ENCODE measurements at regions not wholly inside any gene's neighbourhood (a gene's known extent, or its start where the extent isn't known, plus 50 kb on each side); places are given as distances from the start of the nearest gene placed in this dataset.

GRCh38 chr1:38263438-38263837 is 216.8 kb upstream of the POU3F1 start:
- no peak overlapping the region for H3K4me3 ChIP-seq (replicated peaks; ENCODE audit: insufficient read depth, low read length)
- TF ChIP-seq GABPA (IDR thresholded peaks at IDR 0.05; ENCODE audit: low read depth) (no peak), SPI1 (IDR thresholded peaks at IDR 0.05; ENCODE audit: borderline replicate concordance, low read depth) (no peak), REST (IDR thresholded peaks at IDR 0.05; ENCODE audit: insufficient replicate concordance, low read depth) (no peak), POLR2AphosphoS5 (IDR thresholded peaks at IDR 0.05; ENCODE audit: low read depth) (no peak), CTCF (IDR thresholded peaks at IDR 0.05; ENCODE audit: insufficient read depth, low read length) (no peak)
- no peak overlapping the region for H3K27ac ChIP-seq (replicated peaks)
- no peak for DNase-seq (ENCODE audit: low read depth in 1 of 2, low spot score in 1 of 2)
- no peaks in the 10 kb centered on the region for H3K27me3 ChIP-seq (ENCODE audit: insufficient read depth, poor library complexity, severe bottlenecking)

- Histone ChIP-seq H3K27me3 (ENCODE audit: insufficient read depth, poor library complexity, severe bottlenecking) (no peaks in the 10 kb centered on the region), H3K27ac (replicated peaks) (no peak overlapping the region), H3K4me3 (replicated peaks; ENCODE audit: insufficient read depth, low read length) (no peak overlapping the region)
- TF ChIP-seq GABPA (IDR thresholded peaks at IDR 0.05; ENCODE audit: low read depth), result no peak
- no peak for TF ChIP-seq SPI1 (IDR thresholded peaks at IDR 0.05; ENCODE audit: borderline replicate concordance, low read depth)
- TF ChIP-seq POLR2AphosphoS5 (IDR thresholded peaks at IDR 0.05; ENCODE audit: low read depth), result no peak
- no peak for DNase-seq (ENCODE audit: low read depth in 1 of 2, low spot score in 1 of 2)
These were observed 215.0 kb upstream of the POU3F1 start for GRCh38 chr1:38261574-38261973.

DNA sequence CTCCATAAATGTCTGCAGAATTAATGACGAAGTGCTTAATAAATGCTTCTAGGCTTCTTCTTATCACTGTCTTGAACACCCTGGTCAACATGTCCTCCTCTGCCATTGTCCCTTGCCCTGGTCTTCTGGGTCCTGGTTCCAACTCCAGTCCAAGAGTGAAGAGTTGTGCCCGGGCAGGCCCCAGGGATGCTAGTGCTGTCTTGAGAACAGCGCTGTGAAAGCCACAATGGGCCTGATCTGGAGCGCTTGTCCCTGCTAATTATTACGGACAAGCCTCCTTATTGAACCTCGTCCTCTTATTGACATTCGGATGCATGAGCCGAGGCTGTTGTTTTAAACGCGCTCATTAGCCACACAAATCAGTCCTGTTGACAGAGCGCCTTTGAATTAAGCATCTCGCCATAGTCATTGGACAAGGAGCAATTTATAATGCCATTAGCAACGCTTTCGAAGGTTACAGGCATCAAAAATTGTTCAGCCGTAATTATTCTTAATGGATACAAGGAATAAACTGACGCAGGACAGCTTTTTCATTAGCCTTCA is 211.6 kb upstream of the POU3F1 start:
- no peak for TF ChIP-seq POLR2AphosphoS5 (IDR thresholded peaks at IDR 0.05; ENCODE audit: low read depth)
- no peaks in the 10 kb centered on the region for H3K27me3 ChIP-seq (ENCODE audit: insufficient read depth, poor library complexity, severe bottlenecking)
- DNase-seq (ENCODE audit: low read depth in 1 of 2, low spot score in 1 of 2), result no peak

DNA sequence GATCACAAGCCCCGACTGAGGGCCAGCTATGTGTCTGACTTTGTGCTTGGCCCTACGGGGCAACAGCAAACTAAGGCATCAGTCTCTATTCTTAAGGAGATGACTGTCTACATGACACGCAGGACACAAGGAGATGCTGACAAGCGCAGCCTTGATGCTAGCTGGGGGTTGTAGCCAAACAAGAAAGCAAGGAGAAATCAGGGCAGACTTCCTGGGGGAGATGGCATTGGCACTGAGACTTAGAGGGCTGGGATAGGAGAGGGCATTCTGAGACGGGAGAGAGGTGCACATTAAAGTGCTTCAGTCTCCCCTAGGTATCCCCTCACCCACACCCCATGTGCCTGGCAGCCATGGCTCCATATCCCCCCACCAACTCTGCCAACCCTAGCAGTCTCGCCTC is 210.8 kb upstream of the POU3F1 start:
- Histone ChIP-seq H3K27ac (replicated peaks) (no peak overlapping the region), H3K27me3 (ENCODE audit: insufficient read depth, poor library complexity, severe bottlenecking) (no peaks in the 10 kb centered on the region), H3K4me3 (replicated peaks; ENCODE audit: insufficient read depth, low read length) (no peak overlapping the region)
- no peak for DNase-seq (ENCODE audit: low read depth in 1 of 2, low spot score in 1 of 2)
- TF ChIP-seq POLR2AphosphoS5 (IDR thresholded peaks at IDR 0.05; ENCODE audit: low read depth), result no peak
- TF ChIP-seq REST (IDR thresholded peaks at IDR 0.05; ENCODE audit: insufficient replicate concordance, low read depth), result no peak
- no peak for TF ChIP-seq SPI1 (IDR thresholded peaks at IDR 0.05; ENCODE audit: borderline replicate concordance, low read depth)
- TF ChIP-seq GABPA (IDR thresholded peaks at IDR 0.05; ENCODE audit: low read depth), result no peak
- TF ChIP-seq CTCF (IDR thresholded peaks at IDR 0.05; ENCODE audit: insufficient read depth, low read length), result no peak

More for the DNA sequence above, 211.6 kb upstream of the POU3F1 start:
- Histone ChIP-seq H3K27ac (replicated peaks) (no peak overlapping the region), H3K4me3 (replicated peaks; ENCODE audit: insufficient read depth, low read length) (no peak overlapping the region)

- H3K27me3 ChIP-seq (ENCODE audit: insufficient read depth, poor library complexity, severe bottlenecking), result no peaks in the 10 kb centered on the region
- TF ChIP-seq CTCF (IDR thresholded peaks at IDR 0.05; ENCODE audit: insufficient read depth, low read length), result no peak
- TF ChIP-seq GABPA (IDR thresholded peaks at IDR 0.05; ENCODE audit: low read depth), result no peak
- TF ChIP-seq POLR2AphosphoS5 (IDR thresholded peaks at IDR 0.05; ENCODE audit: low read depth), result no peak
- TF ChIP-seq SPI1 (IDR thresholded peaks at IDR 0.05; ENCODE audit: borderline replicate concordance, low read depth), result no peak
- TF ChIP-seq REST (IDR thresholded peaks at IDR 0.05; ENCODE audit: insufficient replicate concordance, low read depth), result no peak
- DNase-seq (ENCODE audit: low read depth in 1 of 2, low spot score in 1 of 2), result no peak
- no peak overlapping the region for H3K27ac ChIP-seq (replicated peaks)
- no peak overlapping the region for H3K4me3 ChIP-seq (replicated peaks; ENCODE audit: insufficient read depth, low read length)
These were observed 209.5 kb upstream of the POU3F1 start for GRCh38 chr1:38256072-38256471.

Data from HL-60 (cell line).